G401 (cell line): ENCODE measurements at regions not wholly inside any gene's neighbourhood (a gene's known extent, or its start where the extent isn't known, plus 50 kb on each side); places are given as distances from the start of the nearest gene placed in this dataset.

Experiments
- DNase-seq: peaks from one replicate; pipeline ENCODE4 v3.0.0-alpha.2; 2015; ENCODE audit warnings: low spot score
- in situ Hi-C: cut with HindIII; loops from 2 replicates; pipeline ENCODE4 v1.10.0; 2016; ENCODE audit warnings: low sequenced_read_pairs, mixed read lengths

GRCh38 chr15:93257920-93258319 lies 168.9 kb upstream of the RGMA start:
- in situ Hi-C loops: no loop called here
- DNase-seq: no peak

GRCh38 chr15:93253681-93254080 lies 164.7 kb upstream of the RGMA start:
- in situ Hi-C loops: no loop called here
- DNase-seq: no peak

GRCh38 chr15:93252780-93253179 lies 163.8 kb upstream of the RGMA start:
- in situ Hi-C loops: no loop called here
- no peak for DNase-seq

- in situ Hi-C loops: no loop called here
- DNase-seq: no peak
Measured at GRCh38 chr15:93250950-93251349, 161.9 kb upstream of the RGMA start.

- DNase-seq: no peak
- in situ Hi-C loops: no loop called here
Measured at GRCh38 chr15:93250209-93250608, 161.2 kb upstream of the RGMA start.

GRCh38 chr15:93249623-93250022 lies 160.6 kb upstream of the RGMA start:
- DNase-seq: no peak
- in situ Hi-C loops: no loop called here

GRCh38 chr15:93247466-93248121 lies 158.6 kb upstream of the RGMA start:
- DNase-seq: no peak
- in situ Hi-C loops: no loop called here

- in situ Hi-C loops: no loop called here
- no peak for DNase-seq
Measured at GRCh38 chr15:93246266-93247242, 157.5 kb upstream of the RGMA start.

- in situ Hi-C loops: no loop called here
- DNase-seq: no peak
Measured at GRCh38 chr15:93245661-93246042, 156.6 kb upstream of the RGMA start.

- no peak for DNase-seq
- in situ Hi-C loops: no loop called here
Measured at GRCh38 chr15:93244696-93245660, 156.0 kb upstream of the RGMA start.

DNA sequence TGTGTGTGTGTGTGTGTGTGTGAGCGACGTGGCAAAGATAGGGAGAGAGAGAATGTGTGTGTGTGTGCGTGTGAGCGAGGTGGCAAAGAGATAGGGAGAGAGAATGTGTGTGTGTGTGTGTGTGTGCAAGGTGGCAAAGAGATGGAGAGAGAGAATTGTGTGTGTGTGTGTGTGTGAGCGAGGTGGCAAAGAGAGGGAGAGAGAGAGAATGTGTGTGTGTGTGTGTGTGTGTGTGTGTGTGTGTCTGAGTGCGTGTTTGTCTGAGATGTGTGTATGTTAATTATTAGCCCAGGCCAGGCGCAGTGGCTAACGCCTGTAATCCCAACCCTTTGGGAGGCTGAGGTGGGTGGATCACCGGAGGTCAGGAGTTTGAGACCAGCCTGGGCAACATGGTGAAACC lies 154.6 kb upstream of the RGMA start:
- no peak for DNase-seq
- in situ Hi-C loops: no loop called here

- DNase-seq: no peak
- in situ Hi-C loops: no loop called here
Measured at GRCh38 chr15:93241696-93242585, 152.9 kb upstream of the RGMA start.

DNA sequence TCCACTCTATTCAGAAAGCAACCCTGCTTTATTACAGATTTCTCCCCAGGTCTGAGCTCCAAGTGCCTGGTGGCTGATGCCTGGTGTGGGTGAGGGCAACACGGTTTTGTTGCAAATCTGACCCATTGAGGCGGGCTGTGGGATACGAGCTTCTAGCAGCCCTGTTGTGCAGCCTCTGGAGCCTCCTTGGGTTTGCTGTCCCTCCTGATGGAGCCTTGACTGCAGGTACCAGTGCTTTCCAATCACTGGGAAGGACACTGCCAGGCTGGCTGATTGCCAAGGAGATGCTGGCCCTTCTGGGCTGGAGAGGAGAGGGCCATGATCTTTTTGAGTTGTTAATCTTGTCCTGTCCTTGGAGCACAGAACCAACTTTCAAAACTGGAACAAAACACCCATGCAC lies 151.0 kb upstream of the RGMA start:
- in situ Hi-C loops: no loop called here
- no peak for DNase-seq

DNA sequence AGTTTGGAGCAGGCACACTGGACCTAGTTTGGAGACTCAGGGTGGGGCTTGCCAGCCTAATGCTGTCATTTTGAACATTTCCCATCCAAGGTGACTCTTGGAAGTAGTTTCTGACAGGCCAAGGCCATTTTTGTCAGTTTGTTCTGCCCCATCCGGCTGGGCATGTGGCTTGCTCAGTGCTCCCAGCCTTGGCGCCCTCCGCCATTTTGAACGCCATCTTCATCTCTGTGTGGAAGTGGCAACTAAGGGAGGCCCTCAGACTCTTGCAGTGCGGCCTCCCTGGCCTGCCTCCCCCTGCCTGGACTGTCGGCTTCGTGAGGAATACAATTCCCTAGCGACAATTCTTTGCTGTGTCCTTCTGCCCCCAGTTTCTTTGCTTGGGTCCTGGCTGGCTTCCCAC lies 150.6 kb upstream of the RGMA start:
- in situ Hi-C loops: no loop called here
- no peak for DNase-seq

GRCh38 chr15:93238641-93239040 lies 149.6 kb upstream of the RGMA start:
- in situ Hi-C loops: no loop called here

DNA sequence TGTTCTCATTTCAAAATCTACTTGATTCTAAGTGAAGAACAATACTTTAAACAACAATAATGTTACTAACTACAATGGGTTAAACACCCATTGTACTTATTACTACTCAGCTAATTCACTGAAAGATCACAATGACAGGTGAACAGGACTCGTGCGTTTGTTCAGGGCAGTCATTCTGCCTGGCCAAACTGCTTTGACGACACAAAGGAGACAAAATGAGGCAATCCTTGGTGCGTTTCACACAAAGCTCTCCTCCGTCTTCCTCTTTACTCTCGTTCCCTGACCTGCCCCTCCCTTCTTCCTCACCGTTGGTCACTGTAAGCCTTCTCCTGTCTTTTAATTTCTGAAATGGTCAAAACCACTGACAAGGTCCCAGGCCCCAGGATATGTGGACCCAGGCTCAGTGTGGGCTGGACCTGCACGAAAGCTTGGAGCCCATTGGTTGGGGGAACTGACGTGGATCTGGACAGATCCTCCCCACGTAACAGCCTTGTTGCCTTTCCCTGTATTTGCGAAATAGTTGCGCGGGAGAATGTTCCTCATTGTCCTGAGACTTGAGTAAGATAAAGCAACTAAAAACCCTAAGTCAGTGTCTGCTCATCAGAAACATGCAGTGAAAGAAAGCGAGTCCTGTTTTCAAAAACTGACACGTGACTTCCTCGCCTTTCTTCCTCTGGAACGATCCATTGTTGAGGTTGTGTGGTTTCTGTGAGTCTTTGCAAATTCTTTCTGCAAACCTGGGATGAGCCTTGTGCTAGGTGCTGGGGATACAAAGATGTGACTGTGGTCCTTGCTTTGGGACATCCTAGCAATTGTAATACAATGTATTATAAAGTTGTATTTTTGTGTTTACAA lies 147.1 kb upstream of the RGMA start:
- in situ Hi-C loops: no loop called here
- no peak for DNase-seq

More at GRCh38 chr15:93238641-93239040, 149.6 kb upstream of the RGMA start:
- no peak for DNase-seq

DNA sequence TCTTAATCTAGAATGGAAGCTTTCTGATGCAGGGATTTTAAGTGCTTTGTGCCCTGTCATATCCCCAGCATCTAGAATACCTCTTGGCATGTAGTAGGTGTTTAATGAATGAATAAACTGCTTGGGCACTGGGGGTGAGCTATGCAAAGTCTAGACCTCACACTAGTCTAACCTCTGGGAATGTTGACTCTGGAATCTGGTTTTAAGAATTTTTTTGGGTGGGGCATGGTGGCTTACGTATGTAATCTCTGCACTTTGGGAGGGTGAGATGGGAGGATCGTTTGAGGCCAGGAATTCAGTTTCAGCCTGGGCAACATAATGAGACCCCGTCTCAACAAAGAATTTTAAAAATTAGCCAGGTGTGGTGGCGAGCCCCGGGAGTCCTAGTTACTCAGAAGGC lies 146.3 kb upstream of the RGMA start:
- DNase-seq: no peak
- in situ Hi-C loops: no loop called here

DNA sequence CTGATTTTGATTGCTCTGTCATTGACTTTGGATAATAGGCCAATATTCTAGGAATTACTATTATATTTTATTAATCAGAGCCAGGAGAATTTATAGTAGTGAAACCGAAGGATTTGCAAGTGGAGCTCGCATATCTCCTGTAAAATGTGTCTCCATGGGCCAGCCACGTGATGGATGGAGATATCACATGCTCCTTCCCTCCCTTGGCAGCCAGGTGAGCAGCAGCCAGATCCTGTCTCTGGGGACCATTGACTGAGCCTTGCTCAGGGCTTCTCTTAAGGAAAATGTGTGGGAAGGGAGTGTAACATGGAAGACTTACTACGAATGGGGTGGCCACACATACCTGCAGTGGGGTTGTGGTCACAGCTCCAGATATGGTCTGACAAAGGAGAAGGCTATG lies 144.7 kb upstream of the RGMA start:
- in situ Hi-C loops: no loop called here
- DNase-seq: no peak
